HEK293 (cell line): ENCODE measurements at regions not wholly inside any gene's neighbourhood (a gene's known extent, or its start where the extent isn't known, plus 50 kb on each side); places are given as distances from the start of the nearest gene placed in this dataset.

Experiments used
- SP2 ChIP-seq: fragments of 450-650 bp; formaldehyde crosslinking; IDR thresholded peaks from 2 replicates; pipeline ENCODE4 v1.5.1; 2016; ENCODE audit warnings: missing biosample characterization, missing genetic modification characterization
- SP7 ChIP-seq: fragments of 450-650 bp; formaldehyde crosslinking; IDR thresholded peaks from 2 replicates; pipeline ENCODE4 v1.5.1; 2016; ENCODE audit warnings: missing biosample characterization, missing genetic modification characterization
- ZNF133 ChIP-seq: fragments of 450-650 bp; formaldehyde crosslinking; IDR thresholded peaks from 2 replicates; pipeline ENCODE4 v1.5.1; 2016; ENCODE audit warnings: missing biosample characterization, missing genetic modification characterization
- ZNF138 ChIP-seq: fragments of 450-650 bp; formaldehyde crosslinking; IDR thresholded peaks from 2 replicates; pipeline ENCODE4 v1.5.1; 2016; ENCODE audit warnings: missing biosample characterization, missing genetic modification characterization, borderline replicate concordance
- ZNF155 ChIP-seq: fragments of 450-650 bp; formaldehyde crosslinking; IDR thresholded peaks from 2 replicates; pipeline ENCODE4 v1.5.1; 2016; ENCODE audit warnings: missing biosample characterization, missing genetic modification characterization
- ZNF18 ChIP-seq: fragments of 450-650 bp; formaldehyde crosslinking; IDR thresholded peaks from 2 replicates; pipeline ENCODE4 v1.5.1; 2016; ENCODE audit warnings: missing biosample characterization, missing genetic modification characterization
- ZNF24 ChIP-seq: fragments of 450-650 bp; formaldehyde crosslinking; IDR thresholded peaks from 2 replicates; pipeline ENCODE4 v1.5.1; 2016; ENCODE audit warnings: missing biosample characterization, missing genetic modification characterization
- ZNF449 ChIP-seq: fragments of 450-650 bp; formaldehyde crosslinking; IDR thresholded peaks from 2 replicates; pipeline ENCODE4 v1.5.1; 2017; ENCODE audit warnings: missing biosample characterization, mild to moderate bottlenecking, missing genetic modification characterization, moderate library complexity
- TF ChIP-seq, protein P1 (sequence below): fragments of 450-650 bp; formaldehyde crosslinking; IDR thresholded peaks from 2 replicates; pipeline ENCODE4 v1.5.1; 2016; ENCODE audit warnings: missing biosample characterization, missing genetic modification characterization
- TF ChIP-seq, protein P2 (sequence below): fragments of 450-650 bp; formaldehyde crosslinking; IDR thresholded peaks from 2 replicates; pipeline ENCODE4 v1.5.1; 2016; ENCODE audit warnings: missing biosample characterization, missing genetic modification characterization
- TF ChIP-seq, protein P3 (sequence below): fragments of 450-650 bp; formaldehyde crosslinking; IDR thresholded peaks from 2 replicates; pipeline ENCODE4 v1.5.1; 2017; ENCODE audit warnings: missing biosample characterization, missing genetic modification characterization

DNA sequence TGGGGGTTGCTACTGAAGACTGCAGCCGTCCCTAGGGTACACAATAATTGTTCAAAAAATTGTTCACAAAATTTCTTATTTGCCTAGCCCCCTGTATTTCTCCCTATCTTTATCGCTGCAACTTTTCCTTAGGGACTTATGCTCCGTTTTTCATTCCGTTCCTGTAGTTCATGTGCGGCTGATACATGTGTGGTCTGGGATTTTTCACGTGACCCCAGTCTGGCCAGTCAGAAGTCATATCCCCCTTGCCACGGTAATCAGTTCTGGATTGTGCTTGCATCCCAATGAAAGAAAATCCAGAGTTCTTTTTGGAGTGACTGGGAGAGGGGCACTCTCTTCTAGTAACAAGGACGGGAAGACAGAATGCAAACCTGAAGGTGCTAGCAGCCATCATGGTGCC is 610.7 kb upstream of the C16orf82 start:
- TF ChIP-seq ZNF449 (tag by site-specific recombination) (no peak), ZNF138 (tag by site-specific recombination) (no peak), ZNF155 (no peak), ZNF133 (tag by site-specific recombination) (no peak), SP2 (tag by site-specific recombination) (no peak), ZNF24 (no peak), ZNF18 (tag by site-specific recombination) (no peak), SP7 (tag by site-specific recombination) (no peak)
- TF ChIP-seq, protein P1, sequence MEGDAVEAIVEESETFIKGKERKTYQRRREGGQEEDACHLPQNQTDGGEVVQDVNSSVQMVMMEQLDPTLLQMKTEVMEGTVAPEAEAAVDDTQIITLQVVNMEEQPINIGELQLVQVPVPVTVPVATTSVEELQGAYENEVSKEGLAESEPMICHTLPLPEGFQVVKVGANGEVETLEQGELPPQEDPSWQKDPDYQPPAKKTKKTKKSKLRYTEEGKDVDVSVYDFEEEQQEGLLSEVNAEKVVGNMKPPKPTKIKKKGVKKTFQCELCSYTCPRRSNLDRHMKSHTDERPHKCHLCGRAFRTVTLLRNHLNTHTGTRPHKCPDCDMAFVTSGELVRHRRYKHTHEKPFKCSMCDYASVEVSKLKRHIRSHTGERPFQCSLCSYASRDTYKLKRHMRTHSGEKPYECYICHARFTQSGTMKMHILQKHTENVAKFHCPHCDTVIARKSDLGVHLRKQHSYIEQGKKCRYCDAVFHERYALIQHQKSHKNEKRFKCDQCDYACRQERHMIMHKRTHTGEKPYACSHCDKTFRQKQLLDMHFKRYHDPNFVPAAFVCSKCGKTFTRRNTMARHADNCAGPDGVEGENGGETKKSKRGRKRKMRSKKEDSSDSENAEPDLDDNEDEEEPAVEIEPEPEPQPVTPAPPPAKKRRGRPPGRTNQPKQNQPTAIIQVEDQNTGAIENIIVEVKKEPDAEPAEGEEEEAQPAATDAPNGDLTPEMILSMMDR, result no peak
- TF ChIP-seq, protein P2, sequence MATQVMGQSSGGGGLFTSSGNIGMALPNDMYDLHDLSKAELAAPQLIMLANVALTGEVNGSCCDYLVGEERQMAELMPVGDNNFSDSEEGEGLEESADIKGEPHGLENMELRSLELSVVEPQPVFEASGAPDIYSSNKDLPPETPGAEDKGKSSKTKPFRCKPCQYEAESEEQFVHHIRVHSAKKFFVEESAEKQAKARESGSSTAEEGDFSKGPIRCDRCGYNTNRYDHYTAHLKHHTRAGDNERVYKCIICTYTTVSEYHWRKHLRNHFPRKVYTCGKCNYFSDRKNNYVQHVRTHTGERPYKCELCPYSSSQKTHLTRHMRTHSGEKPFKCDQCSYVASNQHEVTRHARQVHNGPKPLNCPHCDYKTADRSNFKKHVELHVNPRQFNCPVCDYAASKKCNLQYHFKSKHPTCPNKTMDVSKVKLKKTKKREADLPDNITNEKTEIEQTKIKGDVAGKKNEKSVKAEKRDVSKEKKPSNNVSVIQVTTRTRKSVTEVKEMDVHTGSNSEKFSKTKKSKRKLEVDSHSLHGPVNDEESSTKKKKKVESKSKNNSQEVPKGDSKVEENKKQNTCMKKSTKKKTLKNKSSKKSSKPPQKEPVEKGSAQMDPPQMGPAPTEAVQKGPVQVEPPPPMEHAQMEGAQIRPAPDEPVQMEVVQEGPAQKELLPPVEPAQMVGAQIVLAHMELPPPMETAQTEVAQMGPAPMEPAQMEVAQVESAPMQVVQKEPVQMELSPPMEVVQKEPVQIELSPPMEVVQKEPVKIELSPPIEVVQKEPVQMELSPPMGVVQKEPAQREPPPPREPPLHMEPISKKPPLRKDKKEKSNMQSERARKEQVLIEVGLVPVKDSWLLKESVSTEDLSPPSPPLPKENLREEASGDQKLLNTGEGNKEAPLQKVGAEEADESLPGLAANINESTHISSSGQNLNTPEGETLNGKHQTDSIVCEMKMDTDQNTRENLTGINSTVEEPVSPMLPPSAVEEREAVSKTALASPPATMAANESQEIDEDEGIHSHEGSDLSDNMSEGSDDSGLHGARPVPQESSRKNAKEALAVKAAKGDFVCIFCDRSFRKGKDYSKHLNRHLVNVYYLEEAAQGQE (tag by site-specific recombination), result no peak
- TF ChIP-seq, protein P3, sequence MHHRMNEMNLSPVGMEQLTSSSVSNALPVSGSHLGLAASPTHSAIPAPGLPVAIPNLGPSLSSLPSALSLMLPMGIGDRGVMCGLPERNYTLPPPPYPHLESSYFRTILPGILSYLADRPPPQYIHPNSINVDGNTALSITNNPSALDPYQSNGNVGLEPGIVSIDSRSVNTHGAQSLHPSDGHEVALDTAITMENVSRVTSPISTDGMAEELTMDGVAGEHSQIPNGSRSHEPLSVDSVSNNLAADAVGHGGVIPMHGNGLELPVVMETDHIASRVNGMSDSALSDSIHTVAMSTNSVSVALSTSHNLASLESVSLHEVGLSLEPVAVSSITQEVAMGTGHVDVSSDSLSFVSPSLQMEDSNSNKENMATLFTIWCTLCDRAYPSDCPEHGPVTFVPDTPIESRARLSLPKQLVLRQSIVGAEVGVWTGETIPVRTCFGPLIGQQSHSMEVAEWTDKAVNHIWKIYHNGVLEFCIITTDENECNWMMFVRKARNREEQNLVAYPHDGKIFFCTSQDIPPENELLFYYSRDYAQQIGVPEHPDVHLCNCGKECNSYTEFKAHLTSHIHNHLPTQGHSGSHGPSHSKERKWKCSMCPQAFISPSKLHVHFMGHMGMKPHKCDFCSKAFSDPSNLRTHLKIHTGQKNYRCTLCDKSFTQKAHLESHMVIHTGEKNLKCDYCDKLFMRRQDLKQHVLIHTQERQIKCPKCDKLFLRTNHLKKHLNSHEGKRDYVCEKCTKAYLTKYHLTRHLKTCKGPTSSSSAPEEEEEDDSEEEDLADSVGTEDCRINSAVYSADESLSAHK (tag by site-specific recombination), result no peak
